DOHH2 (cell line): ENCODE measurements at regions not wholly inside any gene's neighbourhood (a gene's known extent, or its start where the extent isn't known, plus 50 kb on each side); places are given as distances from the start of the nearest gene placed in this dataset.

Source experiments
- H3F3A ChIP-seq: fragments of 200-600 bp; sonication (generic), shearing (Covaris generic); 2 replicates; pipeline ENCODE4 v1.6.0; 2016; ENCODE audit warnings: antibody characterized with exemption, mild to moderate bottlenecking; ENCODE audit not compliant: control insufficient read depth, insufficient read depth
- H3K27ac ChIP-seq: fragments of 200-600 bp; sonication (generic); 2 replicates; pipeline ENCODE4 v1.5.1; 2014; ENCODE audit warnings: low read depth, mild to moderate bottlenecking, low read length, moderate library complexity
- H3K27me3 ChIP-seq: fragments of 200-600 bp; sonication (generic); 2 replicates; pipeline ENCODE4 v1.6.1; 2014; ENCODE audit warnings: mild to moderate bottlenecking, low read length, mixed read lengths; ENCODE audit not compliant: control insufficient read depth
- H3K36me3 ChIP-seq: fragments of 200-600 bp; sonication (generic); 2 replicates; pipeline ENCODE4 v1.6.1; 2014; ENCODE audit warnings: mild to moderate bottlenecking, low read length, moderate library complexity, mixed read lengths; ENCODE audit not compliant: control insufficient read depth
- H3K4me1 ChIP-seq: fragments of 200-600 bp; sonication (generic); 2 replicates; pipeline ENCODE4 v1.6.1; 2014; ENCODE audit warnings: mild to moderate bottlenecking, low read length, mixed read lengths; ENCODE audit not compliant: control insufficient read depth
- H3K4me2 ChIP-seq: fragments of 200-600 bp; sonication (generic); 2 replicates; pipeline ENCODE4 v1.6.0; 2014; ENCODE audit warnings: mild to moderate bottlenecking, low read length, moderate library complexity
- H3K4me3 ChIP-seq: fragments of 200-600 bp; sonication (generic); 2 replicates; pipeline ENCODE4 v1.5.1; 2014; ENCODE audit warnings: mild to moderate bottlenecking, low read length, mixed read lengths
- H3K79me2 ChIP-seq: fragments of 200-600 bp; sonication (generic); 2 replicates; pipeline ENCODE4 v1.6.1; 2014; ENCODE audit warnings: mild to moderate bottlenecking, low read length, mixed read lengths; ENCODE audit not compliant: control insufficient read depth
- H3K9me2 ChIP-seq: fragments of 200-600 bp; sonication (generic); replicated peaks from 2 replicates; pipeline ENCODE4 v1.6.1; 2014; ENCODE audit warnings: mild to moderate bottlenecking, low read length, mixed read lengths; ENCODE audit not compliant: control insufficient read depth
- H3K9me3 ChIP-seq: fragments of 200-600 bp; sonication (generic); 2 replicates; pipeline ENCODE4 v1.6.1; 2014; ENCODE audit warnings: antibody characterized with exemption, low read length, mixed read lengths; ENCODE audit not compliant: control insufficient read depth, insufficient read depth
- H4K20me1 ChIP-seq: fragments of 200-600 bp; sonication (generic); 2 replicates; pipeline ENCODE4 v1.6.0; 2014; ENCODE audit warnings: low read depth, mild to moderate bottlenecking, antibody characterized with exemption, low read length, moderate library complexity; ENCODE audit not compliant: control insufficient read depth, insufficient read depth
- EZH2phosphoT487 ChIP-seq: fragments of 200-600 bp; sonication (generic); IDR thresholded peaks from 2 replicates; pipeline ENCODE4 v1.6.1; 2017; ENCODE audit warnings: borderline replicate concordance, mild to moderate bottlenecking, antibody characterized with exemption, low read length, moderate library complexity, mixed read lengths
- TF ChIP-seq, protein P1 (sequence below): fragments of 200-600 bp; sonication (generic); IDR thresholded peaks from one replicate; pipeline ENCODE4 v1.5.1; 2014; ENCODE audit warnings: antibody characterized with exemption, mild to moderate bottlenecking, low read depth, low read length; ENCODE audit not compliant: poor library complexity, severe bottlenecking

DNA sequence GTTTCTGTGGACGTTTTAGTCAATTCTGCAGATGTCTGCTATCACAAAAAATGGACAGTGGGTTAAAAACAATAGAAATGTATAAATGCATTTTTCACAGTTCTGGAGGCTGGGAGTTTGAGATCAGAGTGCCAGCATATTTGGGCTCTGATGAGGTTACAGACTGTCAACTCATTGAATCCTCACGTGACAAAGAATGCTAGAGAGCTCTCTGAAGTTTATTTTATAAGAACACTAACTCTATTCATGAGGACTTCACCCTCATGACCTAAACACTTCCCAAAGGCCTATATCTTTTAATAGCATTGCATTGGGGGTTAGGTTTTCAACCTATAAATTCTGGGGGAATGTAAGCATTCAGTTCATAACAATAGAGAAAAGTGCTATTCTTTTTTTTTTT, 182.6 kb upstream of the SLITRK3 start:
- TF ChIP-seq EZH2phosphoT487: no peak
- TF ChIP-seq, protein P1, sequence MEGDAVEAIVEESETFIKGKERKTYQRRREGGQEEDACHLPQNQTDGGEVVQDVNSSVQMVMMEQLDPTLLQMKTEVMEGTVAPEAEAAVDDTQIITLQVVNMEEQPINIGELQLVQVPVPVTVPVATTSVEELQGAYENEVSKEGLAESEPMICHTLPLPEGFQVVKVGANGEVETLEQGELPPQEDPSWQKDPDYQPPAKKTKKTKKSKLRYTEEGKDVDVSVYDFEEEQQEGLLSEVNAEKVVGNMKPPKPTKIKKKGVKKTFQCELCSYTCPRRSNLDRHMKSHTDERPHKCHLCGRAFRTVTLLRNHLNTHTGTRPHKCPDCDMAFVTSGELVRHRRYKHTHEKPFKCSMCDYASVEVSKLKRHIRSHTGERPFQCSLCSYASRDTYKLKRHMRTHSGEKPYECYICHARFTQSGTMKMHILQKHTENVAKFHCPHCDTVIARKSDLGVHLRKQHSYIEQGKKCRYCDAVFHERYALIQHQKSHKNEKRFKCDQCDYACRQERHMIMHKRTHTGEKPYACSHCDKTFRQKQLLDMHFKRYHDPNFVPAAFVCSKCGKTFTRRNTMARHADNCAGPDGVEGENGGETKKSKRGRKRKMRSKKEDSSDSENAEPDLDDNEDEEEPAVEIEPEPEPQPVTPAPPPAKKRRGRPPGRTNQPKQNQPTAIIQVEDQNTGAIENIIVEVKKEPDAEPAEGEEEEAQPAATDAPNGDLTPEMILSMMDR: no peak
- Histone ChIP-seq H3K4me1 (no peaks in the 10 kb centered on the region), H3K27ac (no peak overlapping the region), H3K79me2 (no peaks in the 10 kb centered on the region), H3K36me3 (no peaks in the 10 kb centered on the region), H3K9me2 (no peaks in the 10 kb centered on the region), H3F3A (no peaks in the 10 kb centered on the region), H3K9me3 (no peaks in the 10 kb centered on the region), H3K27me3 (no peaks in the 10 kb centered on the region), H4K20me1 (no peaks in the 10 kb centered on the region), H3K4me2 (no peak overlapping the region), H3K4me3 (no peak overlapping the region)

DNA sequence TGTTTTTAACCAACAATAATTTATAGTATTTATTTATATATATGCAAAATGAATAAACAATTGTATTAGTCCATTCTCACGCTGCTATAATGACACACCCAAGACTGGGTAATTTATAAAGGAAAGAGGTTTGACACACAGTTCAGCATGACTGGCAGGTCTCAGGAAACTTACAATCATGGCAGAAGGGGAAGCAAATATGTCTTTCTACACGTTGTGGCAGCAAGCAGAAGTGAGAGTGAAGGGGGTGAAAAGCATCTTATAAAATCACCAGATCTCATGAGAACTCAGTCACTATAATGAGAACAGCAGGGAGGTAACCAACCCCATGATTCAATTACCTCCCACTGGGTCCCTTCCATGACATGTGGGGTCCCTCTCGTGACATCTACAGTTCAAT, 162.8 kb upstream of the SLITRK3 start:
- no peaks in the 10 kb centered on the region for H3K36me3 ChIP-seq
- H3K27me3 ChIP-seq: no peaks in the 10 kb centered on the region
- H3F3A ChIP-seq: no peaks in the 10 kb centered on the region
- H3K27ac ChIP-seq: no peak overlapping the region
- H3K4me3 ChIP-seq: no peak overlapping the region
- no peaks in the 10 kb centered on the region for H3K9me3 ChIP-seq
- no peaks in the 10 kb centered on the region for H3K79me2 ChIP-seq
- TF ChIP-seq, protein P1: no peak
- TF ChIP-seq EZH2phosphoT487: no peak
- H3K4me1 ChIP-seq: no peaks in the 10 kb centered on the region
- no peaks in the 10 kb centered on the region for H4K20me1 ChIP-seq
- H3K9me2 ChIP-seq: no peaks in the 10 kb centered on the region
- H3K4me2 ChIP-seq: no peak overlapping the region

DNA sequence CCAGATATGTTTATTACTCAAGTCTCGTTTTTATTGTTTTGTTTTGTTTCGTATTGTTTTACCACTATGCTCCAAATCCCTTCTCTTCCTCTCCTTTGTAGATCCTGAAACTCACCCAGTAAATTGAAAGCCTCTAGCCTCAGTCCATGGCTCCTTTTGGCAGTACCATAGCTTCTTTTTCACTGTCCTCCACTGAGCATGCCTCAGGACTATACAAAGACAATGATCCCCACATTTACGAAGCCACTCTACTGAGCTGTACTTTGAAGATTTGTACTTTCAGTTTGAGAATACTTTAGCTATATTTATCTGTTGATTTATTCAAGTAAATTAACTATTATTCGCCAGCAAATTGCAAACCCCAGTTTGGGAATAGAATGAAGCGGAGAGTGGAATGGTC, 159.1 kb upstream of the SLITRK3 start:
- Histone ChIP-seq H3K27ac (no peak overlapping the region), H3K4me3 (no peak overlapping the region), H3F3A (no peaks in the 10 kb centered on the region), H3K79me2 (no peaks in the 10 kb centered on the region), H4K20me1 (no peaks in the 10 kb centered on the region), H3K4me1 (no peaks in the 10 kb centered on the region), H3K27me3 (no peaks in the 10 kb centered on the region), H3K9me3 (no peaks in the 10 kb centered on the region), H3K4me2 (no peak overlapping the region), H3K9me2 (no peaks in the 10 kb centered on the region), H3K36me3 (no peaks in the 10 kb centered on the region)
- TF ChIP-seq EZH2phosphoT487: no peak
- TF ChIP-seq, protein P1: no peak

DNA sequence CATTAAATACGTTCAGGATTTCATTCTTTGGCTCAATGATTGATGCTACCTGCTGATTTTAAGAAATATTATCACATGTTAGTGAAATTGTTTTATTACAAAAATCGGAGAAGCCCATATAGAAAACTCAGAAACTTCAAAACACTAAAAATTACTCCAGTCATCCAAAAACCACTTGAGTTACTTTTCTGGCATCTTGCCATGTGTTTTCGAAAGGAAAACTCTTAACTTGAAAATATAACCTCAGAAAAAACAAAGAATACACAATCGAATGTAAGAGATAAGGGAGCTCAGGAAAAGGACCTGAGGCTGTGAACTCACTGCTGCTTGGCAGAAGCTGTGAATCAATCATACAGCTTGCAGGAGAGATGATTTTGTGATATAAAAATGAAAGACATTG, 151.3 kb upstream of the SLITRK3 start:
- Histone ChIP-seq H3K4me2 (no peak overlapping the region), H3K27ac (no peak overlapping the region), H3K79me2 (no peaks in the 10 kb centered on the region), H3F3A (no peaks in the 10 kb centered on the region), H3K4me1 (no peaks in the 10 kb centered on the region), H3K27me3 (no peaks in the 10 kb centered on the region), H3K4me3 (no peak overlapping the region), H3K9me3 (no peaks in the 10 kb centered on the region), H3K9me2 (no peaks in the 10 kb centered on the region), H4K20me1 (no peaks in the 10 kb centered on the region), H3K36me3 (no peaks in the 10 kb centered on the region)
- TF ChIP-seq EZH2phosphoT487: no peak
- TF ChIP-seq, protein P1: no peak
